Thyroid gland (tissue), 4 donors: ENCODE measurements at regions not wholly inside any gene's neighbourhood (a gene's known extent, or its start where the extent isn't known, plus 50 kb on each side); places are given as distances from the start of the nearest gene placed in this dataset.

Experiments
- CTCF ChIP-seq, 6 experiments: fragments of 200-600 bp in 3 of 6; fragments of 450-650 bp in 3 of 6; sonication (generic) in 3 of 6; IDR thresholded peaks; one replicate each; pipeline ENCODE4 v1.5.1; 2016 to 2019; ENCODE audit warnings: antibody characterized with exemption in 6 of 6, mild to moderate bottlenecking in 2 of 6, inconsistent platforms in 1 of 6, moderate library complexity in 1 of 6
- POLR2A ChIP-seq, 2 donors: fragments of 450-650 bp; IDR thresholded peaks; one replicate each; pipeline ENCODE4 v1.6.1; 2017; ENCODE audit warnings: antibody characterized with exemption in 2 of 2, mild to moderate bottlenecking in 2 of 2, moderate library complexity in 1 of 2

- TF ChIP-seq POLR2A (IDR thresholded peaks at IDR 0.05) (no peak), CTCF (IDR thresholded peaks at IDR 0.05) (no peak)
Observed at GRCh38 chrX:55908661-55909212, 191.2 kb downstream of the RRAGB start.
